ENCODE measurements at regions not wholly inside any gene's neighbourhood (a gene's known extent, or its start where the extent isn't known, plus 50 kb on each side); places are given as distances from the start of the nearest gene placed in this dataset.

- TF ChIP-seq CTCF (IDR thresholded peaks at IDR 0.05; ENCODE audit: insufficient read depth, low read length) (no peak), POLR2AphosphoS5 (IDR thresholded peaks at IDR 0.05; ENCODE audit: low read depth) (no peak), REST (IDR thresholded peaks at IDR 0.05; ENCODE audit: insufficient replicate concordance, low read depth) (no peak)
Measured at GRCh38 chr6:90978046-90978445, 391.2 kb upstream of the MAP3K7 start.
